ENCODE measurements at regions not wholly inside any gene's neighbourhood (a gene's known extent, or its start where the extent isn't known, plus 50 kb on each side); places are given as distances from the start of the nearest gene placed in this dataset.

- no peak for DNase-seq
Observed at GRCh38 chr16:49020436-49020835, 261.2 kb downstream of the CBLN1 start.

GRCh38 chr16:49019831-49020230 lies 261.8 kb downstream of the CBLN1 start:
- DNase-seq, result no peak

GRCh38 chr16:49019081-49019633 lies 262.5 kb downstream of the CBLN1 start:
- DNase-seq, result no peak

GRCh38 chr16:49018259-49018931 lies 263.2 kb downstream of the CBLN1 start:
- no peak for DNase-seq

- no peak for DNase-seq
Observed at GRCh38 chr16:49017501-49017900, 264.1 kb downstream of the CBLN1 start.

- DNase-seq, result no peak
Observed at GRCh38 chr16:49016461-49016860, 265.2 kb downstream of the CBLN1 start.

- DNase-seq, result no peak
Observed at GRCh38 chr16:49015225-49015592, 266.4 kb downstream of the CBLN1 start.

GRCh38 chr16:49014277-49015224 lies 267.1 kb downstream of the CBLN1 start:
- no peak for DNase-seq

- DNase-seq, result no peak
Observed at GRCh38 chr16:49013727-49014080, 267.9 kb downstream of the CBLN1 start.

GRCh38 chr16:49012961-49013726 lies 268.5 kb downstream of the CBLN1 start:
- no peak for DNase-seq

- no peak for DNase-seq
Observed at GRCh38 chr16:49011901-49012300, 269.7 kb downstream of the CBLN1 start.

GRCh38 chr16:49010879-49011278 lies 270.8 kb downstream of the CBLN1 start:
- DNase-seq, result no peak

GRCh38 chr16:49010396-49010795 lies 271.2 kb downstream of the CBLN1 start:
- DNase-seq, result no peak

- DNase-seq, result no peak
Observed at GRCh38 chr16:49009204-49009603, 272.4 kb downstream of the CBLN1 start.

GRCh38 chr16:49003992-49004391 lies 277.6 kb downstream of the CBLN1 start:
- DNase-seq, result no peak

GRCh38 chr16:49003022-49003421 lies 278.6 kb downstream of the CBLN1 start:
- no peak for DNase-seq

- no peak for DNase-seq
Observed at GRCh38 chr16:49000594-49000993, 281.0 kb downstream of the CBLN1 start.

- DNase-seq, result no peak
Observed at GRCh38 chr16:48999508-48999907, 282.1 kb downstream of the CBLN1 start.

GRCh38 chr16:48999044-48999443 lies 282.6 kb downstream of the CBLN1 start:
- DNase-seq, result no peak

- no peak for DNase-seq
Observed at GRCh38 chr16:48997946-48998345, 283.7 kb downstream of the CBLN1 start.

GRCh38 chr16:48997081-48997615 lies 284.5 kb downstream of the CBLN1 start:
- DNase-seq, result no peak

GRCh38 chr16:48978501-48978900 lies 303.1 kb downstream of the CBLN1 start:
- DNase-seq, result no peak

GRCh38 chr16:48972236-48972635 lies 309.4 kb downstream of the CBLN1 start:
- DNase-seq, result no peak
